OCI-LY1 (cell line): ENCODE measurements at regions not wholly inside any gene's neighbourhood (a gene's known extent, or its start where the extent isn't known, plus 50 kb on each side); places are given as distances from the start of the nearest gene placed in this dataset.

Source experiments
- EZH2 ChIP-seq: fragments of 200-600 bp; sonication (generic), shearing (Covaris generic); IDR thresholded peaks from 2 replicates; pipeline ENCODE4 v1.8.0; 2017; ENCODE audit warnings: borderline replicate concordance, mixed run types, mild to moderate bottlenecking, antibody characterized with exemption, low read length, moderate library complexity, mixed read lengths
- TF ChIP-seq, protein P1 (sequence below): fragments of 200-600 bp; sonication (generic), shearing (Covaris generic); IDR thresholded peaks from 2 replicates; pipeline ENCODE4 v1.5.1; 2017; ENCODE audit warnings: mild to moderate bottlenecking, antibody characterized with exemption, low read length, moderate library complexity, mixed read lengths

DNA sequence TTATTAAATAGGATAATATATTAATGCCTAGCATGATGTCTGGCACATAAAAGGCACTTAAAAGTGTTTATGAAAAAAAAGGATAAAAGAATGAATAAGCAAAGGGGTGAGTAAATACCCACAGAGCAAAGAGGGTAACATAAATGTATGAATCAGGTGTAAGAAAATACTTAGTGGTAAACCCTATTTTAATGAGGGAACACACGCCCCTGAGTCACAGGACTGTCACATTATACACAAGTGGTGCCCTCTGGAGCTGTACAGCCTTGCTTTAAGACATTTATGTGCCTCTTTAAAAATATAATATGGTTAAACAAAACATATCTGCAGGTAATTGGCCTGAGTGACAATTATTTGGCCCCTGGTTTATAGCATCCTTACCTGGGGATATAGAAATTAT is 78.1 kb upstream of the PTBP2 start:
- TF ChIP-seq, protein P1, sequence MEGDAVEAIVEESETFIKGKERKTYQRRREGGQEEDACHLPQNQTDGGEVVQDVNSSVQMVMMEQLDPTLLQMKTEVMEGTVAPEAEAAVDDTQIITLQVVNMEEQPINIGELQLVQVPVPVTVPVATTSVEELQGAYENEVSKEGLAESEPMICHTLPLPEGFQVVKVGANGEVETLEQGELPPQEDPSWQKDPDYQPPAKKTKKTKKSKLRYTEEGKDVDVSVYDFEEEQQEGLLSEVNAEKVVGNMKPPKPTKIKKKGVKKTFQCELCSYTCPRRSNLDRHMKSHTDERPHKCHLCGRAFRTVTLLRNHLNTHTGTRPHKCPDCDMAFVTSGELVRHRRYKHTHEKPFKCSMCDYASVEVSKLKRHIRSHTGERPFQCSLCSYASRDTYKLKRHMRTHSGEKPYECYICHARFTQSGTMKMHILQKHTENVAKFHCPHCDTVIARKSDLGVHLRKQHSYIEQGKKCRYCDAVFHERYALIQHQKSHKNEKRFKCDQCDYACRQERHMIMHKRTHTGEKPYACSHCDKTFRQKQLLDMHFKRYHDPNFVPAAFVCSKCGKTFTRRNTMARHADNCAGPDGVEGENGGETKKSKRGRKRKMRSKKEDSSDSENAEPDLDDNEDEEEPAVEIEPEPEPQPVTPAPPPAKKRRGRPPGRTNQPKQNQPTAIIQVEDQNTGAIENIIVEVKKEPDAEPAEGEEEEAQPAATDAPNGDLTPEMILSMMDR: no peak
- no peak for TF ChIP-seq EZH2
